Osteoblast (primary cell): ENCODE measurements at regions not wholly inside any gene's neighbourhood (a gene's known extent, or its start where the extent isn't known, plus 50 kb on each side); places are given as distances from the start of the nearest gene placed in this dataset.

Experiments used
- DNase-seq: peaks from one replicate; pipeline ENCODE4 v3.0.0; 2011; ENCODE audit warnings: low spot score, mixed read lengths; ENCODE audit not compliant: insufficient read length; ENCODE audit errors: missing footprints
- H2AFZ ChIP-seq: 2 replicates; pipeline ENCODE4 v1.6.0; 2011; ENCODE audit warnings: mild to moderate bottlenecking, low read length
- H3K27ac ChIP-seq: 2 replicates; pipeline ENCODE4 v1.5.1; 2011; ENCODE audit warnings: mild to moderate bottlenecking, low read depth, low read length, moderate library complexity
- H3K27me3 ChIP-seq: 2 replicates; pipeline ENCODE4 v1.6.0; 2012; ENCODE audit warnings: mild to moderate bottlenecking, control low read depth, inconsistent platforms, low read length, moderate library complexity; ENCODE audit not compliant: insufficient read depth
- H3K36me3 ChIP-seq: 2 replicates; pipeline ENCODE4 v1.5.1; 2011; ENCODE audit warnings: mild to moderate bottlenecking, low read length, control low read depth, moderate library complexity; ENCODE audit not compliant: insufficient read depth
- H3K4me1 ChIP-seq: 2 replicates; pipeline ENCODE4 v1.5.1; 2011; ENCODE audit warnings: mild to moderate bottlenecking, low read length, control low read depth, moderate library complexity; ENCODE audit not compliant: insufficient read depth
- H3K4me2 ChIP-seq: 2 replicates; pipeline ENCODE4 v1.6.0; 2011; ENCODE audit warnings: mild to moderate bottlenecking, low read length; ENCODE audit not compliant: insufficient read depth
- H3K4me3 ChIP-seq: fragments of 200-600 bp; sonication (generic); 3 replicates; pipeline ENCODE4 v1.5.1; 2012; ENCODE audit warnings: mild to moderate bottlenecking, low read length, inconsistent platforms; ENCODE audit not compliant: insufficient read depth
- H3K79me2 ChIP-seq: 2 replicates; pipeline ENCODE4 v1.6.0; 2012; ENCODE audit warnings: mild to moderate bottlenecking, low read length, control low read depth, inconsistent platforms; ENCODE audit not compliant: insufficient read depth
- H3K9me3 ChIP-seq: 2 replicates; pipeline ENCODE4 v1.5.1; 2011; ENCODE audit warnings: low read depth, low read length, control low read depth
- H4K20me1 ChIP-seq: 2 replicates; pipeline ENCODE4 v1.6.0; 2012; ENCODE audit warnings: mild to moderate bottlenecking, low read length, control low read depth; ENCODE audit not compliant: insufficient read depth
- TF ChIP-seq, protein P1 (sequence below): IDR thresholded peaks from 2 replicates; pipeline ENCODE4 v1.5.1; 2011; ENCODE audit warnings: mild to moderate bottlenecking, low read depth, low read length, moderate library complexity; ENCODE audit errors: extremely low read depth

DNA sequence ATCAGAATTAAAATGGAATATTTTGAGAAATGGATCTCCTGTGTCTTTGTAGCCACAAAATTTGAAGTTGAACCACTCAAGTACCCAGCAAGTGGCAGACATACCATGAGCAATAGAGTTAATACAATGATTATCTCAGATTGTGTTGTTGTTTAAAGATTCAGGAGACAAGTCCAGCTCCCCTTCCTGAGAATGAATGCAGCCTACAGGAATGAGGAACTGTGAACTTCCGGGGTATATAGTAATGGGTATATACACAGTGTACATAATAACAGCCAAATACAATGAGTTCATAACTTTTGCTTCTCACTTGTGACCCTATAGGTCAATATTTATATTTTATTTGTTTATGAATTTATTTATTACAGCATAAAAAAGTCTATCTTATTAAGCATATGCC, 445.0 kb downstream of the SETD4 start:
- Histone ChIP-seq H2AFZ (no peak overlapping the region), H3K4me3 (no peak overlapping the region), H4K20me1 (no peaks in the 10 kb centered on the region), H3K27ac (no peak overlapping the region), H3K79me2 (no peaks in the 10 kb centered on the region), H3K4me1 (peaks cover 17% of the 10 kb centered on the region), H3K27me3 (no peaks in the 10 kb centered on the region), H3K36me3 (no peaks in the 10 kb centered on the region), H3K4me2 (no peak overlapping the region), H3K9me3 (no peaks in the 10 kb centered on the region)
- peak; percentile 38 for DNase-seq
- TF ChIP-seq, protein P1, sequence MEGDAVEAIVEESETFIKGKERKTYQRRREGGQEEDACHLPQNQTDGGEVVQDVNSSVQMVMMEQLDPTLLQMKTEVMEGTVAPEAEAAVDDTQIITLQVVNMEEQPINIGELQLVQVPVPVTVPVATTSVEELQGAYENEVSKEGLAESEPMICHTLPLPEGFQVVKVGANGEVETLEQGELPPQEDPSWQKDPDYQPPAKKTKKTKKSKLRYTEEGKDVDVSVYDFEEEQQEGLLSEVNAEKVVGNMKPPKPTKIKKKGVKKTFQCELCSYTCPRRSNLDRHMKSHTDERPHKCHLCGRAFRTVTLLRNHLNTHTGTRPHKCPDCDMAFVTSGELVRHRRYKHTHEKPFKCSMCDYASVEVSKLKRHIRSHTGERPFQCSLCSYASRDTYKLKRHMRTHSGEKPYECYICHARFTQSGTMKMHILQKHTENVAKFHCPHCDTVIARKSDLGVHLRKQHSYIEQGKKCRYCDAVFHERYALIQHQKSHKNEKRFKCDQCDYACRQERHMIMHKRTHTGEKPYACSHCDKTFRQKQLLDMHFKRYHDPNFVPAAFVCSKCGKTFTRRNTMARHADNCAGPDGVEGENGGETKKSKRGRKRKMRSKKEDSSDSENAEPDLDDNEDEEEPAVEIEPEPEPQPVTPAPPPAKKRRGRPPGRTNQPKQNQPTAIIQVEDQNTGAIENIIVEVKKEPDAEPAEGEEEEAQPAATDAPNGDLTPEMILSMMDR, result no peak

DNA sequence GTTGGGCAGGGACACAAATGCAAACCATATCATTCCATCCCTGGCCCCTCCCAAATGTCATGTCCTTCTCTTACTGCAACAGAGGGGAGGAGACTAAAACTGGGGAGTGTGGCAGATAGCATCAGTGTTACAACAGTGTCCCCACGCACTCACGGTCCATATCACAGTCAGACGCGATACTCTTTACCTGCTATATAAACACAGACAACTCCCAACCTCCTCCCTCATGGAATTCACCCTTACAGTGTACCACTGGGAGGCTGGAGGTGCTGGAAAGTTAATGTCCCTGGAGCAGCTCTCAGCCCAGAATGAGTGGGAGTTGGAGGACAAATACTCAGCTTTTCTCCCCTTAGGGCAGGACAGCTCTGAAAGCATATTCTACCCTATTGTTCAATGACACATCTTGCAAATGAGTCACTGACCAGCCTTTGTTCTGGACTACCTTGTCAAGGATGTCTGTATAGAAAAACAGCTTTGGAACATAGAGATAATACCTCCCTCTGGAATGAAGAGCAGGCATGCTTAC, 445.9 kb downstream of the SETD4 start:
- Histone ChIP-seq H3K27me3 (no peaks in the 10 kb centered on the region), H3K9me3 (no peaks in the 10 kb centered on the region), H2AFZ (no peak overlapping the region), H3K4me2 (no peak overlapping the region), H4K20me1 (no peaks in the 10 kb centered on the region), H3K4me1 (peaks cover 13% of the 10 kb centered on the region), H3K36me3 (no peaks in the 10 kb centered on the region), H3K79me2 (no peaks in the 10 kb centered on the region), H3K4me3 (no peak overlapping the region), H3K27ac (no peak overlapping the region)
- TF ChIP-seq, protein P1, result no peak
- no peak for DNase-seq

DNA sequence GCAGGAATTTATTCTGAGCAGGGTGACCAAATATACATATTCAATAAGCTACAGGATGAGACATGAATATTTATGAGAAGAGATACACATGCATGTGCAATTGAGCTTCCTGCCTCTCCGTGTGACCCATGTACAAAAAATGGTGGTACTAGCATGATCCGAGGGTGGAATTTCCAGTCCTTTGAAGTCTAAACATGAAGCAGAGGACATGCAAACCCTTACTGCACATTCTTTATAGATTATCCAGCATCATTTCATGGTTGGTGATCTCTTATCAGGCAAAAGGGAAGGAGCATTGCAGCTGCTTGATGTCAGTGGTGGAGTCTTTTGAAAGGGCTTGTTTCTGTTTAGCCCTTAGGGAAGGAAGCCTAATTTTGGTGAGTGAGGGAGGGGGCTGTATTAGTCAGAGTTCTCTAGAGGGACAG, 448.6 kb downstream of the SETD4 start:
- no peaks in the 10 kb centered on the region for H4K20me1 ChIP-seq
- no peak overlapping the region for H3K27ac ChIP-seq
- H3K4me1 ChIP-seq, result peaks cover 10% of the 10 kb centered on the region
- no peaks in the 10 kb centered on the region for H3K36me3 ChIP-seq
- no peak overlapping the region for H3K4me2 ChIP-seq
- H3K27me3 ChIP-seq, result no peaks in the 10 kb centered on the region
- H2AFZ ChIP-seq, result peak overlapping the region; percentile 38
- no peak overlapping the region for H3K4me3 ChIP-seq
- TF ChIP-seq, protein P1, result no peak
- no peak for DNase-seq
- no peaks in the 10 kb centered on the region for H3K79me2 ChIP-seq
- H3K9me3 ChIP-seq, result no peaks in the 10 kb centered on the region

DNA sequence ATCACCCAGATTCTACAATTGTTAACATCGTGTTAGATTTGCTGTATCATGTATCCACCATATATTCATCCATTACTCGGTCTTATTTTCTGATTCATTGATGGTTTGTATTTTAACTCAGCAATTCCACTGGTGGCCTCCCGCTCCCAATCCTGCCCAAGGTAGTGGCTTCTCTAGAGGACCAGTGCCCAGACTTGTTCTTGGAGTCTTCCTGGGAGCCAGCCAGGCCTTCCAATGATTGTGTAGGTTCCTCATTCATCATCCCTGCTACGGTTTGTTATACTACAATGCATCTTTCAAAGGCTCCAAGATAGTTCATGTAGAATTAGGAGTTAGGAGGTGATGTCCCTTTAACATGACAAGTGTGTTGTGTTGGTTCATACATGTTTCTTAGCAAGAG, 451.1 kb downstream of the SETD4 start:
- Histone ChIP-seq H3K27me3 (no peaks in the 10 kb centered on the region), H3K4me2 (no peak overlapping the region), H3K4me3 (no peak overlapping the region), H3K79me2 (no peaks in the 10 kb centered on the region), H3K36me3 (no peaks in the 10 kb centered on the region), H2AFZ (no peak overlapping the region), H3K4me1 (peaks cover 7% of the 10 kb centered on the region), H4K20me1 (no peaks in the 10 kb centered on the region), H3K27ac (no peak overlapping the region), H3K9me3 (no peaks in the 10 kb centered on the region)
- no peak for DNase-seq
- TF ChIP-seq, protein P1, result no peak
